ENCODE measurements at regions not wholly inside any gene's neighbourhood (a gene's known extent, or its start where the extent isn't known, plus 50 kb on each side); places are given as distances from the start of the nearest gene placed in this dataset.

DNA sequence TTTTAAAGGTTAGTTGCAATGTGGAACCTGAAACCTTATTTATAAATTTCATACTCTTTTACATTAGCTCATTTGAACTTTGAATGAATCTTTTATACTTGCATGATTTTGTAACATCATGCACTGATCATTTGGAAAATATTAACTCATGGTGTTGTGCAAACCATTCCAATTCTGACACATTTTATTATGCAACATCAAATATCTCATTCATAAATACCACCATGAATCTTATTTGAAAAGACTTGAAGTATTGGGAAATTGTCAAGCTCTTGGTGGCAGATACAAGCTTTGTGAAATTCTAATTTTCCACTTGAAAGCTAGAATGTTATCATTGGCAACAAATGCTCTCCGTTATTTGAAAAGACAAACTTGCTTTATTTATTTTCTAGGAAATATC lies 379.9 kb upstream of the PCDH20 start:
- no peak for DNase-seq (ENCODE audit: extremely low read depth, insufficient read length)
- TF ChIP-seq, protein P1, sequence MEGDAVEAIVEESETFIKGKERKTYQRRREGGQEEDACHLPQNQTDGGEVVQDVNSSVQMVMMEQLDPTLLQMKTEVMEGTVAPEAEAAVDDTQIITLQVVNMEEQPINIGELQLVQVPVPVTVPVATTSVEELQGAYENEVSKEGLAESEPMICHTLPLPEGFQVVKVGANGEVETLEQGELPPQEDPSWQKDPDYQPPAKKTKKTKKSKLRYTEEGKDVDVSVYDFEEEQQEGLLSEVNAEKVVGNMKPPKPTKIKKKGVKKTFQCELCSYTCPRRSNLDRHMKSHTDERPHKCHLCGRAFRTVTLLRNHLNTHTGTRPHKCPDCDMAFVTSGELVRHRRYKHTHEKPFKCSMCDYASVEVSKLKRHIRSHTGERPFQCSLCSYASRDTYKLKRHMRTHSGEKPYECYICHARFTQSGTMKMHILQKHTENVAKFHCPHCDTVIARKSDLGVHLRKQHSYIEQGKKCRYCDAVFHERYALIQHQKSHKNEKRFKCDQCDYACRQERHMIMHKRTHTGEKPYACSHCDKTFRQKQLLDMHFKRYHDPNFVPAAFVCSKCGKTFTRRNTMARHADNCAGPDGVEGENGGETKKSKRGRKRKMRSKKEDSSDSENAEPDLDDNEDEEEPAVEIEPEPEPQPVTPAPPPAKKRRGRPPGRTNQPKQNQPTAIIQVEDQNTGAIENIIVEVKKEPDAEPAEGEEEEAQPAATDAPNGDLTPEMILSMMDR (IDR thresholded peaks at IDR 0.05; ENCODE audit: insufficient read depth, low read length, poor library complexity, severe bottlenecking): no peak
- no peaks in the 10 kb centered on the region for H3K36me3 ChIP-seq (ENCODE audit: control insufficient read depth, insufficient read depth, low read length)
- H3K4me3 ChIP-seq (replicated peaks; ENCODE audit: low read depth, low read length): no peak overlapping the region
- H3K27me3 ChIP-seq (replicated peaks; ENCODE audit: control insufficient read depth, insufficient read depth, low read length): no peaks in the 10 kb centered on the region

DNA sequence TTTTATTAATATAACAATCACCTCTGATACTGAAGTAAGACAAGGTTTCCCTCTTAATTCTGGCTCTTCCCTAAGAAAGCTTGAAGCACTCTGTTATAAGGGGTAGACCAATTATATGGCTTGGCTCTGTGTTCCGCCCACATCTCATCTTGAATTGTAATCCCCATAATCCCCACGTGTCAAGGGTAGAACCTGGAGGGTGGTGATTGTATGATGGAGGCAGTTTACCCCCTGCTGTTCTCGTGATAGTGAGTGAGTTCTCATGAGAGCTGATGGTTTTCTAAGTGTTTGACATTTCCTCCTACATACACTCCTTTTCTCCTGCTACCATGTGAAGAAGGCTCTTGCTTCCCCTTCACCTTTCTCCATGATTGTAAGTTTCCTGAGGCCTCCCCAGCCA lies 363.8 kb upstream of the PCDH20 start:
- H3K36me3 ChIP-seq (ENCODE audit: control insufficient read depth, insufficient read depth, low read length): no peaks in the 10 kb centered on the region
- TF ChIP-seq, protein P1 (IDR thresholded peaks at IDR 0.05; ENCODE audit: insufficient read depth, low read length, poor library complexity, severe bottlenecking): no peak
- no peaks in the 10 kb centered on the region for H3K27me3 ChIP-seq (replicated peaks; ENCODE audit: control insufficient read depth, insufficient read depth, low read length)
- no peak for DNase-seq (ENCODE audit: extremely low read depth, insufficient read length)
- H3K4me3 ChIP-seq (replicated peaks; ENCODE audit: low read depth, low read length): no peak overlapping the region

DNA sequence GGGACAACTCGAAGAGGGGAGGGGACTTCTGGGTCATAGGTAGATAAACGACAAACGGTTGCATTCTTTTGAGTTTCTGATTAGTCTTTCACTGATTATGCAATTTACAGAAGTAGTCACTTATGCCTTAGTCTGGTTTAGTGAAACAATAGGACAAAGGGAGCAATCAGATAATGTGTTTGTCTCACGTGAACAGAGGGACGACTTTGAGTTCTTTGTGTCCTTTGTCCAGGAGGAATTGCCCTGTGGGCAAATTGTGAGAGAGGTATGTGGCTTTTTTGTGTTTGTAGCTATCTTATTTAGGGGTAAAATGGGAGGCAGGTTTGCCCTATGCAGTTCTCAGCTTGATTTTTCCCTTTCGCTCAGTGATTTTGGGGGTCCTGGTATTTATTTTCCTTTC lies 362.9 kb upstream of the PCDH20 start:
- Histone ChIP-seq H3K36me3 (ENCODE audit: control insufficient read depth, insufficient read depth, low read length) (no peaks in the 10 kb centered on the region), H3K4me3 (replicated peaks; ENCODE audit: low read depth, low read length) (no peak overlapping the region), H3K27me3 (replicated peaks; ENCODE audit: control insufficient read depth, insufficient read depth, low read length) (no peaks in the 10 kb centered on the region)
- TF ChIP-seq, protein P1 (IDR thresholded peaks at IDR 0.05; ENCODE audit: insufficient read depth, low read length, poor library complexity, severe bottlenecking): no peak
- no peak for DNase-seq (ENCODE audit: extremely low read depth, insufficient read length)

DNA sequence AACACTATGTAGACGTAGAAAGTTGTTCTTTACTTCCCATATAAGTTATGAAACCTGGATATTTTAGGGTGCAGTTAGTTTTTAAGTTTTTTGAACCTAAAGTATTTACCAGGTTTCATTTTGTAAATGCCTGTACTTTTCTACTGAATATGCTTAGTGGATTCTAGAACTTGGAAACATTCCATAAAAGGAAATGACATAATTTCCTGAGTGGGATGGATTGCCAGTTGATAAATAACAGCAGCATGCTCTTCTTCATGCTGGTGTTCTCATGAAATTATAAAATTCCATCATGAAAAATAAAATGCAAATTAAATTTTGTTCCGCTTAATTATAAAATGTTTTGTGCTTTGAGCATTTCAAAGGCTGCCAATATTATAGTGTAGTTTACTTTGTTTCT lies 362.2 kb upstream of the PCDH20 start:
- Histone ChIP-seq H3K27me3 (replicated peaks; ENCODE audit: control insufficient read depth, insufficient read depth, low read length) (no peaks in the 10 kb centered on the region), H3K36me3 (ENCODE audit: control insufficient read depth, insufficient read depth, low read length) (no peaks in the 10 kb centered on the region), H3K4me3 (replicated peaks; ENCODE audit: low read depth, low read length) (no peak overlapping the region)
- TF ChIP-seq, protein P1 (IDR thresholded peaks at IDR 0.05; ENCODE audit: insufficient read depth, low read length, poor library complexity, severe bottlenecking): no peak
- no peak for DNase-seq (ENCODE audit: extremely low read depth, insufficient read length)

DNA sequence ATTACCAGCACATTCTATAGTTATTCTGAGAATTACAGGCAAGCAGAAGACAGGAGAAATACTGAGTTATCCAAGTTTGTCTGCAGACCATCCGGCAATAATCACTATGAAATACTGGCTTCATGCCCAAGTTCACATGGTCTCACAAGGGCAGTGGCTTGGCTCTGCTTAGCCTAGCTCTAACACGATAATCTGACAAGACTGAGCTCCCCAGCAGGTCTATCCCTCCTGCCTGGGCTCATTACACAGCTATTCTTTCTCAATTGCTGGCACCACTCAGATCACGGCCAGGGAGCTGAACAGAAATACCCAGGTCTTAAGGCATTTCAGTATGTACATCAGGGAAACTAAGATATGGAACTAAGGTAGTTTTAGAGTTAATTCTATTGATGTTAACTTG lies 361.6 kb upstream of the PCDH20 start:
- TF ChIP-seq, protein P1 (IDR thresholded peaks at IDR 0.05; ENCODE audit: insufficient read depth, low read length, poor library complexity, severe bottlenecking): no peak
- no peak for DNase-seq (ENCODE audit: extremely low read depth, insufficient read length)
- no peak overlapping the region for H3K4me3 ChIP-seq (replicated peaks; ENCODE audit: low read depth, low read length)
- H3K36me3 ChIP-seq (ENCODE audit: control insufficient read depth, insufficient read depth, low read length): no peaks in the 10 kb centered on the region
- no peaks in the 10 kb centered on the region for H3K27me3 ChIP-seq (replicated peaks; ENCODE audit: control insufficient read depth, insufficient read depth, low read length)

DNA sequence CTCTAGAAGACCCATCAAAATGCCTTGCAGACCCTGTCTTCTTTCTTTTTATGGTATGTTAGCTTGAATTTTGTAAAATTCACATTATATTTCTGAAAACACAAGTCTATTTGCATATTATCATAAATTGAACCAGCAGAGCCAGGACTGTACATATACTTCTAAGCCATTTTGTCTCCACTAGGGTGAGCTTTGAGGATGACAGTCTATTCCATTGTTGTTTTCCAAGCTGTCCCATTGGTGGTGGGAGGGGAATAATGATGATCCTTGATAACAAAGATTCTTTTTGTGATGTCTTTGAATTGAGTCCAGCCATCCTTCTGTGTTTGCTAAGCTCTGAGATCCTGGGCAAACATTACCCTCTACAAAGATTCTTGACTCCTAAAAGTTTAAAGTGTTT lies 359.3 kb upstream of the PCDH20 start:
- Histone ChIP-seq H3K4me3 (replicated peaks; ENCODE audit: low read depth, low read length) (no peak overlapping the region), H3K27me3 (replicated peaks; ENCODE audit: control insufficient read depth, insufficient read depth, low read length) (no peaks in the 10 kb centered on the region), H3K36me3 (ENCODE audit: control insufficient read depth, insufficient read depth, low read length) (no peaks in the 10 kb centered on the region)
- DNase-seq (ENCODE audit: extremely low read depth, insufficient read length): no peak
- TF ChIP-seq, protein P1 (IDR thresholded peaks at IDR 0.05; ENCODE audit: insufficient read depth, low read length, poor library complexity, severe bottlenecking): no peak
